ENCODE measurements at regions not wholly inside any gene's neighbourhood (a gene's known extent, or its start where the extent isn't known, plus 50 kb on each side); places are given as distances from the start of the nearest gene placed in this dataset.

GRCh38 chr14:89588840-89589296, 171.8 kb upstream of the FOXN3 start:
- no peak for DNase-seq (ENCODE audit: low read depth in 1 of 2, low spot score in 1 of 2)
- TF ChIP-seq CTCF (IDR thresholded peaks at IDR 0.05; ENCODE audit: insufficient read depth, low read length) (no peak), GABPA (IDR thresholded peaks at IDR 0.05; ENCODE audit: low read depth) (no peak), POLR2AphosphoS5 (IDR thresholded peaks at IDR 0.05; ENCODE audit: low read depth) (no peak), SPI1 (IDR thresholded peaks at IDR 0.05; ENCODE audit: borderline replicate concordance, low read depth) (no peak), REST (IDR thresholded peaks at IDR 0.05; ENCODE audit: insufficient replicate concordance, low read depth) (no peak)
- no peaks in the 10 kb centered on the region for H3K27me3 ChIP-seq (ENCODE audit: insufficient read depth, poor library complexity, severe bottlenecking)
- no peak overlapping the region for H3K4me3 ChIP-seq (replicated peaks; ENCODE audit: insufficient read depth, low read length)
- H3K27ac ChIP-seq (replicated peaks): no peak overlapping the region

- Histone ChIP-seq H3K27me3 (ENCODE audit: insufficient read depth, poor library complexity, severe bottlenecking) (no peaks in the 10 kb centered on the region), H3K27ac (replicated peaks) (no peak overlapping the region), H3K4me3 (replicated peaks; ENCODE audit: insufficient read depth, low read length) (no peak overlapping the region)
- no peak for TF ChIP-seq GABPA (IDR thresholded peaks at IDR 0.05; ENCODE audit: low read depth)
- no peak for TF ChIP-seq REST (IDR thresholded peaks at IDR 0.05; ENCODE audit: insufficient replicate concordance, low read depth)
- TF ChIP-seq CTCF (IDR thresholded peaks at IDR 0.05; ENCODE audit: insufficient read depth, low read length): no peak
- no peak for TF ChIP-seq SPI1 (IDR thresholded peaks at IDR 0.05; ENCODE audit: borderline replicate concordance, low read depth)
- no peak for TF ChIP-seq POLR2AphosphoS5 (IDR thresholded peaks at IDR 0.05; ENCODE audit: low read depth)
- no peak for DNase-seq (ENCODE audit: low read depth in 1 of 2, low spot score in 1 of 2)
These were observed 171.0 kb upstream of the FOXN3 start for GRCh38 chr14:89588016-89588415.

- Histone ChIP-seq H3K27ac (replicated peaks) (no peak overlapping the region), H3K27me3 (ENCODE audit: insufficient read depth, poor library complexity, severe bottlenecking) (no peaks in the 10 kb centered on the region)
- DNase-seq (ENCODE audit: low read depth in 1 of 2, low spot score in 1 of 2): no peak
These were observed 170.0 kb upstream of the FOXN3 start for GRCh38 chr14:89587136-89587420.

More at GRCh38 chr14:89587136-89587420, 170.0 kb upstream of the FOXN3 start:
- no peak for TF ChIP-seq SPI1 (IDR thresholded peaks at IDR 0.05; ENCODE audit: borderline replicate concordance, low read depth)
- no peak for TF ChIP-seq POLR2AphosphoS5 (IDR thresholded peaks at IDR 0.05; ENCODE audit: low read depth)
- no peak for TF ChIP-seq GABPA (IDR thresholded peaks at IDR 0.05; ENCODE audit: low read depth)
- no peak for TF ChIP-seq CTCF (IDR thresholded peaks at IDR 0.05; ENCODE audit: insufficient read depth, low read length)
- no peak for TF ChIP-seq REST (IDR thresholded peaks at IDR 0.05; ENCODE audit: insufficient replicate concordance, low read depth)
- no peak overlapping the region for H3K4me3 ChIP-seq (replicated peaks; ENCODE audit: insufficient read depth, low read length)
